Breast epithelium (tissue), 4 donors: ENCODE measurements at regions not wholly inside any gene's neighbourhood (a gene's known extent, or its start where the extent isn't known, plus 50 kb on each side); places are given as distances from the start of the nearest gene placed in this dataset.
"Not testable (repeated sequence)": the region's sequence is repeated elsewhere in the genome, so short reads cannot be mapped to it uniquely, and the experiment has no call there.

Experiments
- DNase-seq, 2 donors: peaks; one replicate each; pipeline ENCODE4 v3.0.0-alpha.2; 2019; ENCODE audit warnings: low spot score in 2 of 2
- H3K27ac ChIP-seq, 2 donors: fragments of 200-600 bp; sonication (generic) in 1 of 2; one replicate each; pipeline ENCODE4 v1.5.1; 2016 to 2019; ENCODE audit warnings: mild to moderate bottlenecking in 1 of 2
- H3K27me3 ChIP-seq, 2 donors: fragments of 200-600 bp; sonication (generic) in 1 of 2; one replicate each; pipeline versions ENCODE4 v1.5.1 to v1.6.0; 2017 to 2019; ENCODE audit warnings: control low read depth in 1 of 2, mild to moderate bottlenecking in 1 of 2
- H3K36me3 ChIP-seq: fragments of 200-600 bp; one replicate; pipeline ENCODE4 v1.5.1; 2019
- H3K4me1 ChIP-seq, 2 donors: fragments of 200-600 bp; sonication (generic); one replicate each; pipeline ENCODE4 v1.5.1; 2016 to 2019; ENCODE audit warnings: control low read depth in 1 of 2
- H3K4me3 ChIP-seq, 3 donors: fragments of 200-600 bp; sonication (generic); 1 replicate in 2 of 3; 2 replicates in 1 of 3; pipeline ENCODE4 v1.5.1; 2016 to 2019; ENCODE audit warnings: mild to moderate bottlenecking in 3 of 3, moderate library complexity in 2 of 3
- H3K9me3 ChIP-seq, 2 donors: fragments of 200-600 bp; sonication (generic) in 1 of 2; one replicate each; pipeline ENCODE4 v1.5.1; 2016 to 2019; ENCODE audit warnings: control low read depth in 1 of 2
- POLR2A ChIP-seq: fragments of 450-650 bp; IDR thresholded peaks from one replicate; pipeline ENCODE4 v1.6.1; 2016; ENCODE audit warnings: antibody characterized with exemption, mild to moderate bottlenecking, moderate library complexity
- POLR2AphosphoS5 ChIP-seq, 3 donors: sonication (generic); formaldehyde crosslinking; IDR thresholded peaks; one replicate each; pipeline ENCODE4 v1.6.1; 2017; ENCODE audit warnings: antibody characterized with exemption in 3 of 3
- intact Hi-C: fragments of 100-400 bp; cut with DNase I; formaldehyde crosslinking; loops from one replicate; pipeline ENCODE4 v1.15.1; 2023; ENCODE audit warnings: low total_unique reads
- TF ChIP-seq, protein P1 (sequence below), 3 donors: fragments of 450-650 bp; IDR thresholded peaks; one replicate each; pipeline ENCODE4 v1.5.1; 2016 to 2017; ENCODE audit warnings: antibody characterized with exemption in 3 of 3, mild to moderate bottlenecking in 3 of 3, moderate library complexity in 3 of 3

GRCh38 chr19:34085336-34085735, 87.0 kb upstream of the LSM14A start:
- Histone ChIP-seq H3K9me3 (no peaks in the 10 kb centered on the region), H3K27ac (no peak overlapping the region), H3K4me1 (no peaks in the 10 kb centered on the region), H3K4me3 (no peak overlapping the region), H3K36me3 (no peaks in the 10 kb centered on the region), H3K27me3 (no peaks in the 10 kb centered on the region)
- DNase-seq, result no peak
- intact Hi-C loops, result no loop called here
- no peak for TF ChIP-seq POLR2A
- no peak for TF ChIP-seq POLR2AphosphoS5 (IDR thresholded peaks at IDR 0.05)
- TF ChIP-seq, protein P1, sequence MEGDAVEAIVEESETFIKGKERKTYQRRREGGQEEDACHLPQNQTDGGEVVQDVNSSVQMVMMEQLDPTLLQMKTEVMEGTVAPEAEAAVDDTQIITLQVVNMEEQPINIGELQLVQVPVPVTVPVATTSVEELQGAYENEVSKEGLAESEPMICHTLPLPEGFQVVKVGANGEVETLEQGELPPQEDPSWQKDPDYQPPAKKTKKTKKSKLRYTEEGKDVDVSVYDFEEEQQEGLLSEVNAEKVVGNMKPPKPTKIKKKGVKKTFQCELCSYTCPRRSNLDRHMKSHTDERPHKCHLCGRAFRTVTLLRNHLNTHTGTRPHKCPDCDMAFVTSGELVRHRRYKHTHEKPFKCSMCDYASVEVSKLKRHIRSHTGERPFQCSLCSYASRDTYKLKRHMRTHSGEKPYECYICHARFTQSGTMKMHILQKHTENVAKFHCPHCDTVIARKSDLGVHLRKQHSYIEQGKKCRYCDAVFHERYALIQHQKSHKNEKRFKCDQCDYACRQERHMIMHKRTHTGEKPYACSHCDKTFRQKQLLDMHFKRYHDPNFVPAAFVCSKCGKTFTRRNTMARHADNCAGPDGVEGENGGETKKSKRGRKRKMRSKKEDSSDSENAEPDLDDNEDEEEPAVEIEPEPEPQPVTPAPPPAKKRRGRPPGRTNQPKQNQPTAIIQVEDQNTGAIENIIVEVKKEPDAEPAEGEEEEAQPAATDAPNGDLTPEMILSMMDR (IDR thresholded peaks at IDR 0.05), result no peak

DNA sequence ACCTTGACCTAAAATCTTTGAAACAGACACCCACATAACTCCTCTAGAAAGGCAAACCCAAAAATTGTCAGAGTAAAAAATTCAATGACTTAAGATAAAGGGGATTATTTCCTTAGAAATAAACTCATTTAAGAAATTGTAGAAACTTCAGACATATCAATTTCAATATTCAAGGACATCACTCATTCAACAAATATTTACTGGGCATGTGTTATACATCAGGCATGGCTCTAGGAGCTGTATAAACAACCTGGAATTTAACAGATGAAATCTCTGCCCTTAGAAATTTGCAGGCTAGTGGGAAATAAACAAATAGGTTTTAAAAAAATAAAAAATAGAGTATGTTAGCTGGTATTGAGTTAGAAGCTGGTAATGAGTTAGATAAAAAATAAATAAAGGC, 84.0 kb upstream of the LSM14A start:
- DNase-seq, result no peak
- H3K4me3 ChIP-seq, result no peak overlapping the region
- no peaks in the 10 kb centered on the region for H3K9me3 ChIP-seq
- no peaks in the 10 kb centered on the region for H3K36me3 ChIP-seq
- H3K27me3 ChIP-seq, result peaks cover 0 to 5% of the 10 kb centered on the region in 2 donors
- no peak overlapping the region for H3K27ac ChIP-seq
- H3K4me1 ChIP-seq, result no peaks in the 10 kb centered on the region
- no peak for TF ChIP-seq POLR2A
- TF ChIP-seq, protein P1 (IDR thresholded peaks at IDR 0.05), result no peak
- no peak for TF ChIP-seq POLR2AphosphoS5 (IDR thresholded peaks at IDR 0.05)
- intact Hi-C loops, result no loop called here

- TF ChIP-seq POLR2A (no peak), POLR2AphosphoS5 (IDR thresholded peaks at IDR 0.05) (no peak)
- TF ChIP-seq, protein P1 (IDR thresholded peaks at IDR 0.05), result no peak
- DNase-seq, result no peak
- Histone ChIP-seq H3K27ac (no peak overlapping the region), H3K4me3 (no peak overlapping the region), H3K27me3 (peaks cover 0 to 5% of the 10 kb centered on the region in 2 donors), H3K4me1 (no peaks in the 10 kb centered on the region), H3K9me3 (no peaks in the 10 kb centered on the region), H3K36me3 (no peaks in the 10 kb centered on the region)
- intact Hi-C loops, result no loop called here
These were observed 82.7 kb upstream of the LSM14A start for GRCh38 chr19:34089566-34089965.

DNA sequence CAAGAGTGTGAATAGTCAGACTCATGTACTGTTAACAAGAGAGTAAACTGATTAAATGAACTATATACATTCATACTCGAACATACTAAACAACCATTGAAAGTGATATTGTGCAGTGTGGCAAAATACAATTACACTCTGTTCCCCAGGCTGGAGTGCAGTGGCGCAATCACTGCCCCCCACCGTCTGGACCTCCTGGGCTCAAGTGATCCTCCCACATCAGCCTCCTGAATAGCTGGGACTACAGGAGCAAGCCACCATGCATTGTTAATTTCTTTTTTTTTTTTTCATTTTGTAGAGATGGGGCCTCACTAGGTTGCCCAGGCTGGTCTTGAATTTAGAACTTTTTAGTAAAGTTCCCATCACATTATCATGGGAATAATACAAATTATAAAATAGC, 77.3 kb upstream of the LSM14A start:
- DNase-seq, result no peak
- no peaks in the 10 kb centered on the region for H3K4me1 ChIP-seq
- H3K27me3 ChIP-seq, result peaks cover 0 to 5% of the 10 kb centered on the region in 2 donors
- H3K4me3 ChIP-seq, result no peak overlapping the region
- intact Hi-C loops, result no loop called here
- H3K36me3 ChIP-seq, result no peaks in the 10 kb centered on the region
- no peak overlapping the region for H3K27ac ChIP-seq
- no peak for TF ChIP-seq POLR2A
- TF ChIP-seq, protein P1 (IDR thresholded peaks at IDR 0.05), result no peak
- TF ChIP-seq POLR2AphosphoS5 (IDR thresholded peaks at IDR 0.05), result no peak
- no peaks in the 10 kb centered on the region for H3K9me3 ChIP-seq

DNA sequence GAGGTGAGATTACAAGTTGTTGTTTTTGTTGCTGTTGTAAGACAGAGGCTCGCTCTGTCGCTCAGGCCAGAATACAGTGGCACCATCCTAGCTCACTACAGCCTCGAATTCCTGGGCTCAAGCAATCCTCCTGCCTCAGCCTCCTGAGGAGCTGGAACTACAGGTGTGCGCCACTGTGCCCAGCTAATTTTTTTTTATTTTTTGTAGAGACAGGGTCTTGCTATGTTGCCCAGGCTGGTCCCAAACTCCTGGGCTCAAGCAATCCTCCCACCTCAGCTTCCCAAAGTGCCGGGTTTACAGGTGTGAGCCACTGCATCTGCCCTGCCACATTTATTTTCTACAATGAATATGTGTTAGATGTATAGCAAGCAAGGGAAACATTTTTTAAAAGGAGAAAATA, 76.9 kb upstream of the LSM14A start:
- H3K9me3 ChIP-seq, H3K4me3 ChIP-seq, H3K27me3 ChIP-seq, H3K27ac ChIP-seq, intact Hi-C loops, DNase-seq, H3K36me3 ChIP-seq, H3K4me1 ChIP-seq: not testable (repeated sequence)
